ENCODE measurements at regions not wholly inside any gene's neighbourhood (a gene's known extent, or its start where the extent isn't known, plus 50 kb on each side); places are given as distances from the start of the nearest gene placed in this dataset.

DNA sequence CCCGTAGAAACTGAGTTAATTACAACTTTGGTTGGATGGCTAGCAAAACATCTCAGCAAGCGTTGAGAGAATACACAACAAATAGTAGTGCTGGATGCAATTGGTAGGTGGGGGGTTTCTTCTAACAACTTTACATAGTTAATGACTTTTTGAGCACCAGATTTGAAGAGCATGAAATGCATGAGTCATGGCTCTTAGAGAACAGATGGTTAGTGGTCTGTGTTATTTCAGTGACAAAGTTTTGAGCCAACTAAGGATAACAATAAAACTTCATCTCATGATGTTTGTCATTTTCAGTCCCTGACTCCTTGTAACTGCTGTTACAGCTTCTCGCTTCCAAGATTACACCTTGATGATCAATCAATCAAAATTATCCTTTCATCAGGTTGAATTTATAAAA lies 399.0 kb upstream of the BRINP1 start:
- ATAC-seq (no peak), DNase-seq (no peak), FAIRE-seq (no peak)
- Histone ChIP-seq H3K4me3 (no peak overlapping the region), H3K4me1 (no peaks in the 10 kb centered on the region), H3K27ac (no peak overlapping the region), H3K27me3 (no peaks in the 10 kb centered on the region), H3K9me3 (no peaks in the 10 kb centered on the region), H3K36me3 (no peaks in the 10 kb centered on the region)
- TF ChIP-seq, protein P1, sequence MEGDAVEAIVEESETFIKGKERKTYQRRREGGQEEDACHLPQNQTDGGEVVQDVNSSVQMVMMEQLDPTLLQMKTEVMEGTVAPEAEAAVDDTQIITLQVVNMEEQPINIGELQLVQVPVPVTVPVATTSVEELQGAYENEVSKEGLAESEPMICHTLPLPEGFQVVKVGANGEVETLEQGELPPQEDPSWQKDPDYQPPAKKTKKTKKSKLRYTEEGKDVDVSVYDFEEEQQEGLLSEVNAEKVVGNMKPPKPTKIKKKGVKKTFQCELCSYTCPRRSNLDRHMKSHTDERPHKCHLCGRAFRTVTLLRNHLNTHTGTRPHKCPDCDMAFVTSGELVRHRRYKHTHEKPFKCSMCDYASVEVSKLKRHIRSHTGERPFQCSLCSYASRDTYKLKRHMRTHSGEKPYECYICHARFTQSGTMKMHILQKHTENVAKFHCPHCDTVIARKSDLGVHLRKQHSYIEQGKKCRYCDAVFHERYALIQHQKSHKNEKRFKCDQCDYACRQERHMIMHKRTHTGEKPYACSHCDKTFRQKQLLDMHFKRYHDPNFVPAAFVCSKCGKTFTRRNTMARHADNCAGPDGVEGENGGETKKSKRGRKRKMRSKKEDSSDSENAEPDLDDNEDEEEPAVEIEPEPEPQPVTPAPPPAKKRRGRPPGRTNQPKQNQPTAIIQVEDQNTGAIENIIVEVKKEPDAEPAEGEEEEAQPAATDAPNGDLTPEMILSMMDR (IDR thresholded peaks at IDR 0.05), result no peak
- intact Hi-C loops (cut with DNase I), result no loop called here
- WGBS, 2 donors, result 53 to 60% methylated on average over 3 of the region's 3 CpGs

DNA sequence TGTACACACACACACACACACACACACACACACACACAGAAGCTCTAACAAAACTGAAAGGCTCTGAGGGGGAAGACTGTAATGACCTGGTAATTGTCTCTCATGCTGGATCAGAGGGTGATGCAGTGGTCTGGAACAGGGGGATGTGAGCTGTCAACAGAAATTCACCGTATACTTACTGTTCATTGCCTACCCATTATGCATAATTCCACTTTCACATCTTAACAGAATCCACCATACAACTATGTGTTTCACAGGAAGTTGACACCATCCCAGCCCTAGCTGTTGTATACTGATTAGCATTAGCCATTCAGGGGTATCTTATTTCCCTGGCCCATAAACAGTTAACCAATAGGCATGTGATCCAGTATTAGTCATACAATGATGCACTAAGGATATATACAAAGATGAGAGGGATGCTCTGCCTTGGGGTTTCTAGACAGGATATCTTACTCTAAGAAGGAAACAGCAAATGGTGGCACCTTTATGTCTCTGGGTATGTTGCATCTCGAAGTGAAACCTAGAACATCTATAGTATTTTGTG lies 396.5 kb upstream of the BRINP1 start:
- H3K9me3 ChIP-seq, result no peaks in the 10 kb centered on the region
- intact Hi-C loops (cut with DNase I), result no loop called here
- TF ChIP-seq, protein P1 (IDR thresholded peaks at IDR 0.05), result no peak
- DNase-seq (no peak), FAIRE-seq (no peak), ATAC-seq (no peak)
- H3K27ac ChIP-seq, result no peak overlapping the region
- H3K4me3 ChIP-seq, result no peak overlapping the region
- H3K4me1 ChIP-seq, result no peaks in the 10 kb centered on the region
- WGBS, 2 donors, result 49 to 55% methylated on average over 2 of the region's 2 CpGs
- H3K36me3 ChIP-seq, result no peaks in the 10 kb centered on the region
- no peaks in the 10 kb centered on the region for H3K27me3 ChIP-seq

DNA sequence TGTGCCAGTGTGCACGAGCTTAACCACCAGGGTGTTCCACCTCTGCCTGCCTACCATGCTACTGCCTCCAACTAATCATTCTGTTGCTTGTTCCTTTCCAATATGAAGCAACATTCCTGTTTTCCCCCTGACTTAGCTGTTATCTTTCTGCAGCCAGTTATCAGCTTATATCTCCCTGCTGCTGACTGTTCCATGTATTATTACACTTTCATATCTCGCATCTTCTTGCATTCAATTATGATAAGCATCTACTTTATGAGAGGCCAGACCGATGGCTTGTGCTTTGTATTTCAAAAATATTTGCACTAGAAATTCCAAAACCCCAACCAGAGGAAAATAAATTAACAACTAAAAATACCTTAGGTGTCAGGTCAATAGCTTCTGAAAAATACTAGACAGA lies 394.0 kb upstream of the BRINP1 start:
- H3K27ac ChIP-seq, result no peak overlapping the region
- no peak for DNase-seq
- WGBS, 2 donors, result 20 to 21% methylated on average over 3 of the region's 3 CpGs
- H3K27me3 ChIP-seq, result no peaks in the 10 kb centered on the region
- FAIRE-seq, result no peak
- no peaks in the 10 kb centered on the region for H3K9me3 ChIP-seq
- H3K4me3 ChIP-seq, result no peak overlapping the region
- TF ChIP-seq, protein P1 (IDR thresholded peaks at IDR 0.05), result no peak
- no peaks in the 10 kb centered on the region for H3K36me3 ChIP-seq
- intact Hi-C loops (cut with DNase I), result no loop called here
- no peaks in the 10 kb centered on the region for H3K4me1 ChIP-seq
- no peak for ATAC-seq

DNA sequence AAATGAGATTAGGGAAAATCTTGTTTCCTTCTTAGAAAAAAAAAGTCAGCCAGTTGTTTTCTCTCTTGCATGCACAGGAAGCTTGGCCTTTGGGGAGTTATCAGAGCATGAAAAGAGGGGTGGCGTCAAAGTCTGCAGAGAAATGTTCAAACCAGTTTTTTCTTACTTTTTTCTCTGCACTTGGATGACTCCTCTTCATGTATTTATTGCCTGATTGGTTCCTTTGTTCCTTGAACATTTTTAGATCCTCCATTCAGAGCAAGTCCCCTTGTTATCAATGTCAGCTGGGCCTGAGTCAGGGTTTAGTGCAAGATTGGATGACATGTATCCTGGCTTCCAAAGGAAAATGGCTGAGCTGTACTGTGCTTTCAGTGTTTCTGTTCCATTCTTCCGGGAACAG lies 392.6 kb upstream of the BRINP1 start:
- DNase-seq (no peak), ATAC-seq (no peak), FAIRE-seq (no peak)
- Histone ChIP-seq H3K27me3 (peaks cover 0 to 6% (median 0%) of the 10 kb centered on the region in 4 donors), H3K4me3 (no peak overlapping the region), H3K4me1 (no peaks in the 10 kb centered on the region), H3K27ac (no peak overlapping the region), H3K36me3 (no peaks in the 10 kb centered on the region), H3K9me3 (no peaks in the 10 kb centered on the region)
- TF ChIP-seq, protein P1 (IDR thresholded peaks at IDR 0.05), result no peak
- WGBS, 2 donors, result 70 to 76% methylated on average over 2 of the region's 2 CpGs
- intact Hi-C loops (cut with DNase I), result no loop called here

DNA sequence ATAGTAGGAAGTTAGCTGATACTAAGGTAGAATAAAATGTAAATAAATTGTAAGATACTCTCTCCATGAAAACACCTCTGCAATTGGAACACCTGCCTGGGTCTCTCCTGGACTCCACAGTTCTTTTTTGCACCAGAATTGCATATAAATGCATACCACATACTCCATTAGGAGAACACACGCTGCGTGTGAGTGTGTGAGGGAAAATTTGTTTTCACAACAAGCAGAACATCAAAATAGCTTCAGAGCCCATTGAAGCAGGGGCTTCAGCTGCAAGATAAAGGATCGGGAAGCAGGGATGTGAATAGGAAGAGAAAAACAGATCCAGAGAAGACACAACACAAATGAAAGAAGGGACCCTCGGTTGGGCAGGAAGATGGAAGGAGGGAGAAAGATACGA lies 389.8 kb upstream of the BRINP1 start:
- TF ChIP-seq, protein P1 (IDR thresholded peaks at IDR 0.05), result no peak
- no peak overlapping the region for H3K27ac ChIP-seq
- intact Hi-C loops (cut with DNase I), result no loop called here
- no peaks in the 10 kb centered on the region for H3K4me1 ChIP-seq
- ATAC-seq (no peak), FAIRE-seq (no peak), DNase-seq (no peak)
- no peaks in the 10 kb centered on the region for H3K9me3 ChIP-seq
- no peaks in the 10 kb centered on the region for H3K36me3 ChIP-seq
- WGBS, 2 donors, result 25 to 26% methylated on average over 5 of the region's 5 CpGs
- H3K4me3 ChIP-seq, result no peak overlapping the region
- H3K27me3 ChIP-seq, result peaks cover 0 to 6% (median 0%) of the 10 kb centered on the region in 4 donors
